HG03039 (cell line): ENCODE measurements at regions not wholly inside any gene's neighbourhood (a gene's known extent, or its start where the extent isn't known, plus 50 kb on each side); places are given as distances from the start of the nearest gene placed in this dataset.

Experiments used
- ATAC-seq: cut with Tn5 transposase; IDR thresholded peaks from one replicate; pipeline ENCODE4 v1.9.1; 2021; ENCODE audit warnings: mild to moderate bottlenecking, moderate library complexity; ENCODE audit not compliant: unreplicated experiment

DNA sequence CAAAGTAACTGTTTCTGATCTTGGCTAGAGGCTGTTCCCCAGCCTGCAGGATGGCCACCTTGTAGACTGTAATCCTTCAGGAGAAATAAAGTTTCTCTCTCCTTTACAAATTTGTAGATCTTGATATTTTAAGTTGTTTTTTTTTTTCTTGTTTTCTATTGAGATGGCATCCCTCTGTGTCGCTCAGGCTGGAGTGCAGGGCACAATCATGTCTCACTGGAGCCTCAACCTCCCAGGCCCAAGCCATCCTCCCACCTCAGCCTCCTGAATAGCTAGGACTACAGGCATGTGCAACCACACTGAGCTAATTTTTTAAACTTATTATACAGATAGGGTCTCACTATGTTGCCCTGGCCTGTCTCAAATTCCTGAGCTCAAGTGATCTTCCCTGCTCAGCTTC lies 389.8 kb upstream of the LRRC4C start:
- ATAC-seq, result no peak

DNA sequence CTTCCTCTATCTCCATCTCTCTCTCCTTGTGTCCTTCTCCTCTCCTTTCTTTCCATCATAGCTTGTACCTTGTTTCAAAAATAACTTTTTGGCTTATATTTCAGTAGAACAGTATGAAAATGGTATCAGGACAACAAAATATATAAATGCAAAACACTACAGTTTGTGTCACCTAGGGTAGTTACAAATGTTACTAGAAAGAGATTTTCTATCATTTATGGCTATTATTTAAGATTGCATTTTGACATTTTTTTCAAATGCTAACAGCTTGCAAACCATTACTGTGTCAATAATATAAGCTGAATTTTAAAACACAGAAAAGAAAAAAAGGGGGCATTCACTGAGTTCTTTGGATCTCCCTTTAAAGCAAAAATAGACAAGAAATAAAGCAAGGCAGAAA lies 392.3 kb upstream of the LRRC4C start:
- ATAC-seq, result no peak

DNA sequence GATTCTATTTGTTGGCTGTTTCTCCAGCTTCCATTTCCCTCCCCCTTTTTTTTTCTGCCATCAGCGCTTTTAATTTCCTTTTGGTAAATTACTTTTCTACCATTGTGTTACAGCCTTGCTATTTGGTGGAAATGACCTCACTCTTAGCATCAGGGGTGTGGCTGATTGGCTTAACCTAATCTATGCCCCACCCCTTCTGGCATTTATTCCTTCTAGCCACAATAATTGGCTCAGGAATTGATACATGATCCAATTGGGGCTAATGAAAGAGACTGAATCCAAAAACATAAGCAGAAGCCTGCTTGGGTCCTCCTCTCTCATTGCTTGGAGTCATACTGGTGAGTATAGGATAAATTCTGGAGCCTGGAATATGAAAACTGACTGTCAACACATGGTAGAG lies 402.4 kb upstream of the LRRC4C start:
- no peak for ATAC-seq

DNA sequence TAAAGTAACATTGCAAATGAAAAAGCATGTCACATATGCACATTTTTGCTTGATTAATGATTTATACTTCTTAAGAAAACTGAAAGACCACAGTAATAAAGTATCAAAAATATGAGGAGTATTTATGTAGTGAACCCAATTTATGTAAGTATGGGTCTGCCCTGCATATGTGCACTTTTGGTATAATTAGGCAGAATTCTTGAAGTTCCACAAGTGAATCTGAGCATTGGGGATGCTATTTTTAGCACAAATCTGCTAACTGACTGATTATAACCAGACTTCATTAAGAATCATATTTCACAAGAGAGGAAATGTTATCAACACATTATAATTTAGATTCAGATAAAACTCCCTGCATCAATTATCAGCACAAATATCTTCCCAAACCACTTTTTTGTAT lies 407.1 kb upstream of the LRRC4C start:
- no peak for ATAC-seq

DNA sequence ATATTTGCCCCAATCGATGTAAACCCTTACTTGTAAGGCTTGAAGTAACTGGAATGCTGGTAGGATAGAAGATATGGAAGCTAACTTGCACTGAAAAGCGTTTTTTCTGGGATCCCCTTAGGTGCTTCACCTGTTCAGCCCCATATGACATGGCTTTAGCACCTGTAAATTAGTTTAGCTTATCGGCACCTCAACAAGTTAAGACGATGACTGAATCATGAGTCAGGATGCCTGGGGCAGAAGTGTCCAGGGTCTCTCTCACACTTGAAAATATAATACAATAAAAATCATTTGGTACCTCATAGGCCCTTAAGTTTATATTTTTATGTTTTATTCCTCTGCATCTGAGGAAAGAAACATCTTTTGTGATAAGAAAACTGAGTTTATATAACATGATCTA lies 409.2 kb upstream of the LRRC4C start:
- ATAC-seq, result no peak

DNA sequence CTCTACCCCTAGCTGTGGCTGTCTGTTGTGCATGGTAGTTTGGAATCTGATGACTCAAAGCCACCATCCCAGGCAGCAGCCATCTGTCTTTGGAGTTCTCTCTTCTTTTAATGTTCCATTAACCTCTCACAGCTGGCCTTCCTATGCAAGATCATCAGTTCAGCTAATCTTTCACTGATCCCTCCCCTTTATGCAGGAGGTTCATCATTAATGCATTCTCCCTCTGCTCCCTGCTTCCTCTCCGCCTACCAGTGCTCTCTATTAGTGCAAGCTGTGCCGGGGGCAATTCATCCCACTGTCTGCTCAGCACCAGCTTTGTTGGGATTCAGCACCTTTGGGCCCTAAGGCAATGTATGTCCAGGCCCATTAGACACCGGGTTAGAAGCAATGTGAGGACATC lies 413.0 kb upstream of the LRRC4C start:
- no peak for ATAC-seq

DNA sequence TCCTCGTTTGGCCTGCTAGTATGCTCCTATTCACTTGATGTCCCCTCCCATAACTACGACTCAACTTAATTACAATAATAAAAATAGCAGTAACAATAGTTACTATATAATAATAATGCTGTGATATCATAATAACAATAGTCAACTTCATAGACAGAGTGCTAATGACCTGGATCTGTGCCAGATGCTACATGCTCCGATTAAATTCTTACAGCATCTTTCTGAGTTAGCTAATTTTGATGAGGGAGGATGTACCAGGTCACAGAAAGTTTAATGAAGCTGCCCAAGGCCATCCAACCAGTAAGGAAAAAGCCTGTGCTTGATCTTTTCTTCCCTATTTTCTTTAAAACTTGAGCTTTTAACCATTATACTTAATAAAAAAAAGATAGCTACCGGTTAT lies 413.4 kb upstream of the LRRC4C start:
- ATAC-seq, result no peak

DNA sequence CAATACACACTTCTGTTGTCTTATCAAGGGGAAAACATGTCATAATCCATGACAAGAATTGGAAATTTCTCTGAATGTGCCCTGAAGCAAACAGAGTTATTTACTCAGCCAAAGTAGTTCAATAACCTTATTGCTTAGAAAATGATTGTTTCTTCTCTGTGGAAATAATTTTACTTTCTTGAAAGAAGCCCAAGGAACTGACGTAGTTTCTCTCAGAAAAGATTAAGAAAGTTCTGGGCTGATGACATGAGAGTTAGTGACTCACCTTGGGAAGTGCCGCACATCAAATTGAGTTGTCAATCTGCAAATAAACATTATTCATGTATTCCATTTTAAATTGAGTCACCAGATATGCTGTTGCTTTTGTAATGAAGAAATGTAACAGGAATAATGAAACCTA lies 418.6 kb upstream of the LRRC4C start:
- ATAC-seq, result no peak

DNA sequence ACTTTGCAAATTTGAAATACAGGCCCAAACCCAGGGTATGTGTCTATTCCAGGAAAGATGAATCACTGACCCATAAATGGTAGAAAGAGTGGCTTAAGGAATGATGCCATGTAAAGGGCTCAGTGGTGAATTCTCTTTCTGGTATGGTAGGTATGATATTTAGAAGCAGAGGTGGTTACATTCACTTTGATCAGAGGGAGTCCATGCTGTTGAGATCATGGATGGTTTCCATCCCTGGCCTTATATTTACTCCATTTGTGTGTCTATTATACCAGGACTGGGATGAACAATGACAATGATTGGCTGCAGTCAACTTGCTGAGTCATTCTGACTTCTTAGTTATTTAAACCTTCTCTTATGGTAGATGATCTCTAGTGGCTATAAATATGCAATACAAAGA lies 419.8 kb upstream of the LRRC4C start:
- no peak for ATAC-seq

DNA sequence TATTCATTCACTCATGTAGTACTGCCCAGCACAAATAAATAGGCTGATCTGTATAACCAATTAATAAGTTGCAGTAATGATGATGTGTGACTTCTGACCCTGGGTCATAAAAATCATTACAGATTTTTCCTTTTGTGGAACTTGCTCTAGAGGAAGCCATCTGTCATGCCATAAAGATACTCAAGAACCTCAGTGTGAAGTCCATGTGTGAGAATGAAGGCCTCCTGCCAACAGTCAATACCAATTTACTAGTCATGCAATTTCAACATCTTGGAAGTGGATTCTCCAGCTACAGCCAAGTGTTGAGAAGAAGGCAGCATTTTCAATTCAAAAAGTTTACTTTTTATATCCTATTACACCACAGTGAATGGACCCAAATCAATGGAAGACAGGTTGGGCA lies 435.6 kb upstream of the LRRC4C start:
- no peak for ATAC-seq

DNA sequence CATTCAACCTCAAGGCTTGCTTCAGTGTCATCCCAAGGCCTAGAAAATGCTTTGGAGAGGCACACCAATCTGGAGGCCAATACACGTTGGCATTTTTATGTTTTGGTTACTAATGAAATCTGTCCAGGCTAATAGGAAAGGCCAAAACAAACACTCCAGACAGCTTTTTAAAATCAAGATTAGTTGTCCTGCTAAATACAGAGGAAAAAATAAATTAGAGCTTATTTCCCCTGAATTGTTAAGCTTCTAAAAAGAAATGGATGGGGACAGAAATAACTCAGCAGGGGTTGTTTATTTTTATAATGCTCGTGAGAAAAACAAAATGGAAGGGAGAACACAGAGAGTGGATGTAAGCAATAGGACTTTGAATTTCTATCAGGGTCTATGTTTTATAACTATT lies 438.5 kb upstream of the LRRC4C start:
- no peak for ATAC-seq

DNA sequence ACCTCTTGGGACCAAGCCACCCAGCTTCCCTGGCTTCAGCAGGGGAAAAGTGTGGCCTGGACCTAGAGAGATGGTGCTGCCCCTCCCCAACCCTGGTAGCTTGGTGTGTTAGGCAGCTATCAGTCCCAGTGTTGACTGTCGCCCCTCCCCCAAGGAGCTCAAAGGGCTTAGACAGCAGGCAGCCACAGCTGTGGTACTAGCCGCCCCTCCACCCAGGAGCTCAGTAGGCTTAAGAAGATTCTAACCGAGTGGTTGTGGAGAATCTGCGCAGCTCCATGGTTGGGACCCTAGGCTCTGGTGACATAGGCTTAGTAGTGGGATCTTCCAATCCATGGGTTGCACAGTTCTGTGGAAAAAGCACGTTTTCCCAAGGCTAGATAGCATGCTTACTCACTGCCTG lies 458.4 kb upstream of the LRRC4C start:
- no peak for ATAC-seq

DNA sequence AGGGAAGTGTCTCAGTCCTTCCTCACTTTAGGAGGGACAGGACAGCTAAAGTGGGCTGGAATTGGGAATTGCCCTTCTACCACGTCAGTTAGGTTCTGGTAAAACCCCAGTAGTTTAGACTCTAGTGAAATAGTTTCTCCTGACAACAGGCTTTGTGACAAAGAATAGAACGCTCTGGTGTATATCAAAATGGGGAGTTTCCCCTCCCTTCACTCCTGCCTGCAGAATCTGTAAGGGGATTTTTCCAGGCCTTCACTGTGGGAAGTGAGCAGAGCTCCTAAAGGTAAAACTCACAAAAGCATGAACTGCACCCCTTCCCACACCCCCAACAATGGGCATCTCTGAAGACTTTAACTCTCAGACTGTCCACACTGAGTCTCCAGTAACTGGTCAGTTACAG lies 460.9 kb upstream of the LRRC4C start:
- no peak for ATAC-seq

DNA sequence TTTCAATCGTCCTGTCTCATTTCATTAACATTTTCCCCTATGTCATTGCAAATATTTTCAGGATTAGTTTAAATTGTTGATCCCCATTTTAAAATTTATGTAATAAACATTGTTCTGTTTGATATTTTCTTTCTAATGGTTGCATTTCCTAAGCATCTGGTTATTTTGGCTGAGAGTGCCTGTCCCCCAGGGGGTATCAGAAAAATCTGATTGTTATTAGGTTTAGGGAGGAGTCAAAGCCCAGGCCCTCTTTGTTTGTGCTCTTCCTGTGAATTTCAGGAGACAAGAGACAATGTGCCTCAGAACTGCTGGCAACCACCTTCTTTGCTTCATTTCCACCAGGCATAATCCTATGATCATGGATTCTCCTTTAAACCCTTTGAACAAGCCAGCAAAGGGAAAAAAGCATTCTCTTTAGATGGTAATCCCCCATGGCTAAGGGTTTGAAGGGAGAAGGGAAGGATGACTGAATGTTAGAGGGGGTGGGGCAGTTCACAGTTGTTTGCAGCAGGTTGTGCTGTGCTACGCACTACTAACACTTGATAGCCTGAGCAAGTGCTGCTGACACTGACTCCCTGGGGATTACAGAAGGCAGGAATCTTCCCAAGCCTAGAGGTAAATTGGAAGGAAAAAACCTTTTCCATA lies 462.4 kb upstream of the LRRC4C start:
- no peak for ATAC-seq

DNA sequence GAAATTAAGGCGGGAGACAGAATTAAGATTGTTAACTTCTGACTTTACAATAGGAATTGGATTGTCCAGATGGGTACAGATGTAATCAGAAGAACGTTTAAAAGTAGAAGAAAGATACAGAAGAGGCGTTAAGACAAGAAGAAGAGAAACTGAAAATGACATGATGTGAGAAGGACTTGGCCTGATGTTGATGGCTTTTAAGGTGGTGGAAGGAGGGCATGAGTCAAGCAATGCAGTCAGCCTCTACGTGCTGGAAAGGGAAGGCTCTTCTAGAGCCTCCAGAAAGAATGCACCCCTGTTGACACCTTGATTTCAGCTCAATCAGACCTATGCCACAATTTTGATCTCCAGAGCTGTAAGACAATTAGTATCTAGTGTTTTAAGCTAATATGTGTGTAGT lies 466.9 kb upstream of the LRRC4C start:
- ATAC-seq, result no peak

DNA sequence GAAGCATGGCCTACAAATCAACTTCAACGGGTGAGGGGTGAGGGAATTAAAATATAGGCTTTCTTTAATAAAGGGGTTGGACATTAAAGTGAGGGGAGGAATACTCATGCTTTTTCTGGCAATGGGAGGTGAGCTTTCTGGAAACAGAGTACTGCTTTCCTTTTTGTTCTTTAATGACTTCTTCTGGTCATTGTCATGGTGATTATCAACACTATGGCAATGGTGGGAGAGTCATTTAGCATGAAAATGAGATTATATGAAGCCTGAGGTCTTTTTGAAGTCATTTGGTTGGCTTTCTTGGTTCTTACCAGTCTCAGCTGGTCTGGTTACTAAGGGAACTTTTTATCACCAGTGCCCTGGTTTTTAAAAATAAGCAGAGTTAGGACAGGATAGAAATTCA lies 475.8 kb upstream of the LRRC4C start:
- no peak for ATAC-seq

DNA sequence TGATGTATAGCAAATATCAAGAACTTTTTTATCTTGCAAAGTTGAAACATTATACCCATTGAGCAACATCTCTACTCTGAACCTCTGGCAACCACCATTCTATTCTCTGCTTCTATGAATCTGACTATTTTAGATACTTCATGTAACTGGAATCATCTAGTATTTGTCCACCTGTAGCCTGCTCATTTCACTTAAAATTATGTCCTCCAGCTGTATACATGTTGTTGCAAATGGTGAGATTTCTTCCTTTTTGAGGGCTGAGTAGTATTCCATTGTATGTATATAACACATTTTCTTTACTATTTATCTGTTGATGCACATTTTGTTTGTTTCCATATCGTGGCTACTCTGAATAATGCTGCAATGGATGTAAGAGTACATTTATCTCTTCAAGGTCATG lies 476.3 kb upstream of the LRRC4C start:
- no peak for ATAC-seq

DNA sequence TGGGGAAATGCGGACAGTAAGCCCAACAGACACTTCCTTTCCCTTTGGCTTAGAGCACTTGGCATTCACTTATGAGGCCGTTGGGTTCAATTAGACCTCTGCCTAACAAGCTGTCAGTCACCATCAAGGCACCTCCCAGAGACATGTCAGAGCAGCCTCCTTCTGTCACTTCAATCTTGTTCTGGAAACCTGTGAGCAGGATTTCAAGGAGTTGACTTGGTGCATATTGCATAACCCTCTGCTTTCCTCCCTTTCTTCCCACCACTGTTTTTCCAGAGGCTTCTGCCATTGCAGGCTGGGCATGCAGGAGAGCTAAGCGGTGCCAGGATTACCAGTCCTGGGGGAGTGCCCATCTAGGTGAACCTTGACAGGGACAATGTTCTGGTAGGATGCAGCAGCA lies 484.2 kb upstream of the LRRC4C start:
- ATAC-seq, result no peak

DNA sequence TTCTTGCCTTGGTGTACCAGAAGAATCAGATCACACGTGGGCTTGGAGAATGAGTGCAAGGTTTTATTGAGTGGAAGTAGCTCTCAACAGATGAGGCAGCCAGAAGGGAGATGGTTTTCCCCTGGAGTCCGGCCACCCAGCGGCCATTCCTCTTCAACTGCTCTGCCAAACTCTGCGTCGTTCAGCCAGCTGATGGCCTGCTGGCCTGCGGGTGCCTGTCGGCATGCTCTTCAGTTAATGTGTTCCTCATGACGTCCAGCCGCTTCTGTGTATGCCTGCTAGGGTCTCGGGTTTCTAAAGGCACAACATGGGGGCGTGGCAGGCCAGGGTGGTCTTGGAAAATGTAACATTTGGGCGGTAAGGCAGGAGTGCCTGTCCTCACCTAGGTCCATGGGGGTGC lies 487.9 kb upstream of the LRRC4C start:
- ATAC-seq, result no peak

DNA sequence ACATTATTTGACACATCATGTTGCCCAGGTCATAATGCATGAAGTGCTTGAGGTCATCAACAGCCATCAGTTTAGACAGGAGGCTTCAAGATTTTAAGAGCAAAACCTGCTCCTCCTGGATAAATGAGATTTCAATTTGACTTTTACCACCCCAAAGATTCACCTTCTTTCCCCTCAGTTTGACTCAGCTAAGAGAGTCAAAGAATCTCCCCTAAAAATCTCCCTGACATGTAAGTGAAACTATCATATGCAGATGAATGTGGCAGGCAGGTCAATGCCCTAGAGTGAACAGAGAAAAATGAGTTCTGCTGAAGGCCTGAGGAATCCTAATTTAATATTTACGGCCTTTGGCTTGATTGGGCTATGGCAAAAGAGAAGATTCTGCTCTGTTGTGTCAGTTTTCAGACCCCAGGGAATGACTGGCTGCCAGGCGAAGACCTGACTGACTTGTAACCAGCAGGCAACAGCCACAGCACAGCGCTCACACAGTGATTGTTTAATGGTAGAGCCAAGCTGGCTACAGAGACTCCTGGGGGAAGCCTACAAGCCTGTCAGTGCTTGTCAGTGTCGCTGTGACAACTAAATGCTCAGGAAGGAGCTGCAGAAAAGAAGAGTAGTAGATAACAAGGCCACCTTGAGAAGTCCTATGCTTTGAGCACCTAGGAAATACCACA lies 491.2 kb upstream of the LRRC4C start:
- no peak for ATAC-seq

DNA sequence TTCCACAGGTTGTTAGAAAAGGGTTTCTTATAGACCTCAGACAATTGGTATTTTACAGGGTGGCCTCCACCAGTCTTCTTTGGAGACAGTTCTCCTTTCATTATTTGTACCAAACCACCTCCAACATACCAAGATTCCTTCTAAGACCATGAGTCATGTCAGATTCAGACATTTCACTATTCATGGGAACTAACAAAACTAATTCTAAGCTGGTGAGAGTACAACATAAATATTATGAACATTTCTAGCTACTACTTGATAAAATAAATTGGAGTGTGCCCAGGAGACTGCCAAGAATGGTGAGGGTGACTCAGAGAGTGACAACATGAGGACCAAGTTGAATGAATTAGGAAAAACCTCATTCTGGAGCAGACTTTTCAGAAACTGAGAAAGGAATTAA lies 494.6 kb upstream of the LRRC4C start:
- no peak for ATAC-seq

DNA sequence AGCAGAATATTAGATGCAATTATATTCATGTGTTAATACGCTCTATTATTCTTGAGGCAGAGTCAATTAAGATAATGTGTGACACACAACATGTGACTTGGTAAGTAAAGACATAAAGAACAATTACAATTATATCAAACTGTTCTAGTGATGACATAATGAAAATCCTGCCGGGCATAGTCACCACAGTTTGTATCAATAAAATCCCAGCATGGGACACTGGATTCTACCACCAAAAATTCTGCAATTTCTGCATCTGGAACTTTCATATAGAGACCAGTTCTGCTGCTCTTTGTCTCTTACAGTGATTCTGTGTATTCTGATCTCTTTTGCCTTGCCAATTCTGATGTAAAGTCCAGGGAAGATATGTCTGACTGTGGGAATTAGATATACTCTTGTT lies 495.6 kb upstream of the LRRC4C start:
- ATAC-seq, result no peak
